Stromal cell of bone marrow (primary cell): ENCODE measurements at regions not wholly inside any gene's neighbourhood (a gene's known extent, or its start where the extent isn't known, plus 50 kb on each side); places are given as distances from the start of the nearest gene placed in this dataset.

Experiments
- DNase-seq: peaks from one replicate; pipeline ENCODE4 v3.0.0-alpha.2; 2012; ENCODE audit warnings: low read depth

- DNase-seq: no peak
These were observed 403.6 kb upstream of the ANXA10 start for GRCh38 chr4:167688660-167689142.

GRCh38 chr4:167702391-167702790 is 389.9 kb upstream of the ANXA10 start:
- no peak for DNase-seq

GRCh38 chr4:167711517-167711916 is 380.8 kb upstream of the ANXA10 start:
- no peak for DNase-seq

GRCh38 chr4:167713756-167714155 is 378.6 kb upstream of the ANXA10 start:
- DNase-seq: no peak

GRCh38 chr4:167715176-167715575 is 377.2 kb upstream of the ANXA10 start:
- no peak for DNase-seq

- no peak for DNase-seq
These were observed 374.8 kb upstream of the ANXA10 start for GRCh38 chr4:167717495-167717894.

- DNase-seq: no peak
These were observed 370.5 kb upstream of the ANXA10 start for GRCh38 chr4:167721617-167722486.

GRCh38 chr4:167722487-167722808 is 369.9 kb upstream of the ANXA10 start:
- no peak for DNase-seq

- no peak for DNase-seq
These were observed 367.4 kb upstream of the ANXA10 start for GRCh38 chr4:167724941-167725340.

GRCh38 chr4:167730769-167731168 is 361.6 kb upstream of the ANXA10 start:
- DNase-seq: no peak

- DNase-seq: no peak
These were observed 347.2 kb upstream of the ANXA10 start for GRCh38 chr4:167745024-167745687.

GRCh38 chr4:167767281-167767680 is 325.1 kb upstream of the ANXA10 start:
- no peak for DNase-seq

GRCh38 chr4:167774646-167775045 is 317.7 kb upstream of the ANXA10 start:
- DNase-seq: no peak

- no peak for DNase-seq
These were observed 317.0 kb upstream of the ANXA10 start for GRCh38 chr4:167775375-167775774.

GRCh38 chr4:167779280-167779679 is 313.1 kb upstream of the ANXA10 start:
- DNase-seq: no peak

- DNase-seq: no peak
These were observed 312.5 kb upstream of the ANXA10 start for GRCh38 chr4:167779864-167780263.

- DNase-seq: no peak
These were observed 307.5 kb upstream of the ANXA10 start for GRCh38 chr4:167784826-167785225.

- DNase-seq: no peak
These were observed 306.8 kb upstream of the ANXA10 start for GRCh38 chr4:167785523-167785922.

- DNase-seq: no peak
These were observed 305.8 kb upstream of the ANXA10 start for GRCh38 chr4:167786504-167786903.

GRCh38 chr4:167787231-167787630 is 305.1 kb upstream of the ANXA10 start:
- DNase-seq: no peak

GRCh38 chr4:167802463-167803212 is 289.7 kb upstream of the ANXA10 start:
- no peak for DNase-seq

- DNase-seq: no peak
These were observed 280.4 kb upstream of the ANXA10 start for GRCh38 chr4:167811958-167812357.

- peak; percentile 3 for DNase-seq
These were observed 266.1 kb upstream of the ANXA10 start for GRCh38 chr4:167826281-167826680.
